Left ventricle myocardium superior (tissue), 1 donor: ENCODE measurements at regions not wholly inside any gene's neighbourhood (a gene's known extent, or its start where the extent isn't known, plus 50 kb on each side); places are given as distances from the start of the nearest gene placed in this dataset.
"Not testable (repeated sequence)": the region's sequence is repeated elsewhere in the genome, so short reads cannot be mapped to it uniquely, and the experiment has no call there.

ENCODE experiments used
- ATAC-seq: fragments of 200-7000 bp; cut with Tn5 transposase; one replicate; pipeline ENCODE4 v1.9.1; 2020; ENCODE audit warnings: mild to moderate bottlenecking, moderate library complexity
- DNase-seq: peaks from one replicate; pipeline ENCODE4 v3.0.0-alpha.2; 2020
- intact Hi-C: fragments of 100-400 bp; cut with micrococcal nuclease; formaldehyde crosslinking; loops from one replicate; pipeline ENCODE4 v1.11.0; 2022
- donor health status: DM: no; HTN: yes; CAD: no; lungs with severe emphysema.

DNA sequence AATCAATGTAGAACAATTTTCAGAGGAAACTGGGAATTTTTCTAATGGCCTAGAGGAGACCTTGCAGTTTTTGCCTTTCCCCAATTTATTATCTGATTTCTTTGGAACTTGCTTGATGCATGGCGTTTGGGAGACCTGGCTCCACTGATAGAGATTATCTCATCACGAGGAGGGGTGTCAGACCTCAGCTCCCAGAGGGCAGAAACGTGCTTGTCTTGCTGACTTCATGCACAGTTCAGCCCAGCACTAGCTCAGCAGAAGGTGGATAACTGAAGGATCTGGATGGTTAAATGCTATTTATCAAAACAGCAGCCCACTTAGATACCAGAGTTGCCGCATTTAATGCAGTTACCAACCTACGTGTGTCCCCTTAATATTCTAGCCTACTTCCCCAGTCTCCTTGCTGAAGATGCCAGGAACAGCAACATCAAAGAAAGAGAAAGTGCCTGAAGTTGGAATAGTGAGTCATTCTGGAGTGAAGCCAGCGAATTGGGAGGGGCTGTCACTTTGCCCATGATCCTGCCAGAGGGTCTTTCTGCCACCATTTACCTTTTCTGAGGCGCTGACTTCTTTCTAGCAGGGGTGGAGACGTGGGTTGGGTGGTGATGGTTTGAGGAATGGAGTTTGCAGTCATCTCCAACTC, 133.5 kb upstream of the CADM1 start:
- DNase-seq (no peak), ATAC-seq (no peak)
- intact Hi-C loops = no loop called here

DNA sequence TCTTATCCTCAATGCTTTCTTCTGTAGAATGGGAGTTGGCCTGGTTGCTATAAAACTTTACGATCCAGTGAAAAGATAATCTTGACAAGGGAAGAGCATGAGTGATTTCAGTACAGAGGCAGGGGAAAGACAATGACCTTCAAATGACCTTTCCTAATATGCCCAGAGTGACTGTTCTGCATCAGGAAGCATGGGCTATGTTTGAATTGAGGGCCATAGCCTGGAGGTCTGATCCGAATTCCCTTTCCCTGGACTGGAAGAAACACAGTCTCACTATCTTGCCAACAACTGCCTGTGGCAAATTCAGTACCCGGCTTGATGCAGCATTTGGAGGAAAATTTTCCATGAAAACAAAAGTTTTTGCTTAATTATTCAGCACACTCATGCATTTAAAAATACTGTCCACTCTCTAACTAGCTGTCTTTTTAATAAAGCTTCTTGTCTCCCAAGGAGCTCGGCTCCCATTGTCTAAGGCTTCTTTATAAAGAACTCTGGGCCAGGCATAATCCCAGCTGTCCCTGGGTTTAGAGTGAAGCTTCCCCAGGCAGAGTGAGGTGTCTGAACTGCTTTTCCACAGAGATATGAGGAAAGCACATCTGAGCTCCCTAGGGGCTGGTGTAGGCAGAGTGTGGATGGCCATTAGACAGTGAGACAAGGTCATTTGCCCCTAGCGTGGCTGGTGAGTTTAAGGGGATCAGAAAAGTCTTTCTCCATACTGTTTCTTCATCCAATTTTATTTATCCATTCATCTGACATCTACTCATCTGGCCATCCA, 132.7 kb upstream of the CADM1 start:
- ATAC-seq (no peak), DNase-seq (no peak)
- intact Hi-C loops = no loop called here

DNA sequence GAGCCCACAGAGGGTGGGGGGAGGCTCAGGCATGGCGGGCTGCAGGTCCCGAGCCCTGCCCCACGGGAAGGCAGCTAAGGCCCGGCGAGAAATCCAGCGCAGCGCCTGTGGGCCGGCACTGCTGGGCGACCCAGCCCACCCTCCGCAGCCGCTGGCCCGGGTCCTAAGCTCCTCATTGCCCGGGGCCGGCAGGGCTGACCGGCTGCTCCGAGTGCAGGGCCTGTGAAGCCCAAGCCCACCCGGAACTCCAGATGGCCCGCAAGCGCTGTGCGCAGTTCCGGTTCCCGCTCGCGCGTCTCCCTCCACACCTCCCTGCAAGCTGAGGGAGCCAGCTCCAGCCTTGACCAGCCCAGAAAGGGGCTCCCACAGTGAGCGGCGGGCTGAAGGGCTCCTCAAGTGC, 129.8 kb upstream of the CADM1 start:
- intact Hi-C loops, DNase-seq, ATAC-seq: not testable (repeated sequence)

DNA sequence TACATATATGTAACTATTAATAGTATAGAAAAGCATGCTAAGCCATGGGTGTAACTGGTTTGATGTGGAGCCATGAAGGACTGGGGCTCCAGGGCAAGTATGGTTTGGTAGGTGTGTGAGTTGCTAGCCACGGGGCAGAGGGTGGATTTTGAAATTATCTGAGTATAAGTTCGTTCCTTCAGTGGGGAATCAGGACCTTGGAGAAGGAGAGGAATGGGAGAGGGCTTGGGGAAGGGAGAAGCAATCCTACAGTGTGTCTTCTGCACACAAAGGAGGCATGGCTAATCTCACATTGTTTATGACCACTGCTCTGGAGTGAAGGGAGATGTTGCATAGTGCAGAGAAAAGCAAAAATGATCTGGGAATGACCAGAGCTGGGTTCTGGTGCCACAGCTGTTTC, 127.8 kb upstream of the CADM1 start:
- no peak for DNase-seq
- ATAC-seq = no peak
- intact Hi-C loops = no loop called here

DNA sequence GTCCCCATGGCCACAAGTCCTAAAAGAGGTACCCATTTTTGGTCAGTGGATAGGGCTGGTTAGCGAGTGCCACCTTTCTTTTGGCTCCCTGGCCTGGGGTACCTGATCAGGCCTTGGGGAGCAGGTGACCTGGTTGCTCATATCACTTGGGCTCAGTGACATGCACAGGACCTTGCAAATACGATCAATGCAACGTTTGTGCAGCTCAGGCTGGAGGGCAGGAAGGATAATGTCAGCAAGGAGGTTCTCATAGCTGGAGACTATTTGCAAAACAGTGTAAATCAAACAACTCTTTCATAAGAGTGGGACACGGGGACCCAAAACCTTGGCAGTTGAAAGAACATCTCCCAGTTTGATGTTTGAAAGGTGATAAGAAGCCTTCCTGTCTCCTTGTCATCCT, 127.4 kb upstream of the CADM1 start:
- intact Hi-C loops = no loop called here
- DNase-seq (no peak), ATAC-seq (no peak)

DNA sequence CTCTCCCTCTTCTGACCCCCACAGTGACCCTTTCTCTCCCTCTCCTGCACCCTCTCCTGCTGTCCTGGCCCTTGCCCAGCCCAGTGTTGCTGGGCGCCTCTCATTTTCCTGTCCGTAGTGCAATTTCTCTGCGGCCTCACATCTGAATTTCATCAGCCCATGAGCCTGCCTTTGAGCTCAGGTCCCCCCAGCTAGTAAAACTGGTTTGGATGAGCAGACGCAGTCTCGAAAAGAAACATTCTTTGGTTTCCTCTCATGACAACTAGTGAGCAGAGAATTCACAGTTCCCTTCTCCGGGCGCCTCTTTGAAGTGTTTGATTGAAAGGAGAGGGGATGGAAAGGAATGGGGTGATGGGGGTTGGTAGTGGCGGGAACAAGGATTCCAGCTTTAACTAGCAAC, 126.0 kb upstream of the CADM1 start:
- intact Hi-C loops = no loop called here
- no peak for DNase-seq
- no peak for ATAC-seq

DNA sequence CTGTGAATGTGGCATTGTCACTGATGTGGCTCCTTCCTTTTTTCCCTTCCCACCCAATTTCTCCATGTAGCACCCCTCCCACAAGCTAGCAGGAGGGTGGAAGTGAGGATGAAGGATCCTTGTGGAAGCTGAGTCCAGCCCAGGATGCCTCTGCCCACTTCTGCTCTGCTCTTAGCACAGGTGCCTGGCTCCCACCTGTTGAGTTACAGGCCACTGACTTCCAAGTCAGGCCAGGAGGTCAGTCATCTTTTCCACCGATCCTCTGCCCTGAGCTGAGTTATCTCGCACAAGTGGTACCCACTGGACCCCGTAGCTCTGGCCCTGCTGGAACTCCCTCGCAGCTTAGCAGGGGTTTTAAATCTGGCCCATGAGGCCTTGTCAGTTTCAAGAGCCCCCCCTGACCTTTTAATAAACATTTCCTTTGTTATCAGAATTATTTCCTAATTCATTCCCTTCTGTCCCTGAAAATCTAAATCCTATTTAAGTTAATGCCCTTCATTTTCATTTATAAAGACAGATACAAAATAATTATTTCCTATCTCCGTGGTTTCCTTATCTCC, 125.3 kb upstream of the CADM1 start:
- no peak for ATAC-seq
- DNase-seq = no peak
- intact Hi-C loops = no loop called here

DNA sequence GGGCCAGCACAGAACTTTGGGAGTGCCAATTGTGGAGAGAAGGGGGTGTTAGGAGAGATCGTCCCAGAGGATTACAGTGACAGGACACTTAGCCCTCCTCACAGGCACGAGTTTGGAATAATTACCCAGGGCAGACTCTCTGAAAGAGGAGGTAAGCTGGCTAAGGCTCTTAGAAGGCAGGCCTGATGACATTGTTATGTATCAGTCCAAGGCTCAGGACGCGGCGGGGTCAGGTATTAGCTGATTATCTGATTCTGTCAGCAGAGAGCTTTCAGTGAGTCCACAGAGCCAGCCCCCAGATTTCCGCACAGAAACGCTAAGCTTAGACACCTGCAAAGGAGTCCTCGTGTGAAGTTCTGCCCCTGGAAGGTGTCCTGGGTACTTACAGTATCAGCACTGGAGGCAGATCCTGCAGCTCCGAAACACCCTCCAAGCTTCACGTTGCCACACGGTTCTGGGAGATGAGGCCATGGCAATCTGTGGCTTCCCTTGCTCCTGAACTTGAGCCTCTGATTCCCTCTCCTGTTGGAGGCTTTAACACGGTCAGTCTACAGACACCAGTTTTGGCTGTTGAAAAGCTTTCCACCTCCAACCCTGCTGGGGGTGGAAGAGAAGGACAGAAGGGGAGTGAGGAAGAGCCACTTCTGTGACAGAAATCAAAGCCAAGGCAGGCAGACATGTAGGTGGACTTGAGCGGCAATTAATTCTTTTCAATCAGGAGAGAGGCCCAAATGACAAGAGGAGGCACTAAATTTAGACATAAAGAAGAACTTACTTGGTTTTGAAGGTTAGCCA, 123.6 kb upstream of the CADM1 start:
- ATAC-seq = no peak
- DNase-seq = no peak
- intact Hi-C loops = no loop called here

DNA sequence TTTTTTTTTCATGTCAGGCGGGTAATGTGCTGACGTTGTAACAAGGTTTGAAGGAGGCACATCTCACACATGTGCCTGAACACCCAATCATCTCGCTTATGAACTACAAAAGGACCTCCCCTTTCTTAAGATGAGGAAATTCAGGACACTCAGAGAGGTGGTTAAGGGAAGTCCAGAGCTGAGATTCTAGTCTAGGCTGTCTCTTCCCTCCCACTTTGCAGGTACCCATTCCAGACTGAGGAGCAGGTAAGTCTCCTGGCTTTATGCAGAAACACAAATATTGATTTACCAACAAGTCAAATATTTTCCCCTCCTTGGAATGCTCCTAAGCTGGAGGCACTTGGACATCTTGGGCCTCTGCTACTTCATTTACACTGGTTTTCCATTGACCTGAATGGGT, 122.9 kb upstream of the CADM1 start:
- DNase-seq (no peak), ATAC-seq (no peak)
- intact Hi-C loops = no loop called here

DNA sequence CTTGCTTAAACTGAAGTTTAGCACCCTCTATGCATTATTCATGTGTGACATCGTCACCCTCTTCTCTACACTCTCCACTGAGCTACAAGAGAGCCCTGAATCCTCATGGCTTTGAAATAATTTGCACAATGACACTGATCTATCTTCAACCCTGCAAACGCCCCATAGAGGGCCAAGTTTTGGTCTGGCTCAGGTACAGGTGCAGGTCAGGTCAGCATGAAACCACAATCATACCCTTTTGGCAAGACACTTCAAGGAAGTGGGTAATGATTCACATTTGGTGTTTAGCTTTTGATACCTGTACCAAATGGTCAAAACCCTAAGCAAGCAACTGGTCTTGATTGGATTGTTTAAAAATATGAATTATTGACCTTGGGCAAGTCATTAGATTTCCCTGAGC, 122.2 kb upstream of the CADM1 start:
- intact Hi-C loops = no loop called here
- no peak for ATAC-seq
- no peak for DNase-seq

DNA sequence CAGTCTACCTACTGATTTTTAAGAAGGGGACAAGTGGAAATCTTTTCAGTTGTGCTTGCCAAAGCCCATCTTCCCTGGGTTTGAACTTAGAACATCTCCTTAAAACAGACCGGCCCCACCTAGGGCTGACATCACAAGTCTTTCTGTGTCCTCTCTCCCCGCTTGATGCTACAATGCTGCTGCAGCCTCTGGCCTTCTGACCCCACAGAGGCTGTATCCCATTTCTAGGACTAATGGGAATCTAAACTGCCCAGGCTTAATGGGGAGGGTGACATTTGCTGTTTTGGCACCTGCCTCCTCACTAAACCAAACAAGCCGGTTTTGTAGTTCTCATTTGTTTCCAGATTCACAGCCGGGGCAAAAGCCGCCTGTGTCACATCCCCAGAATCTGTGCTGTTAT, 121.3 kb upstream of the CADM1 start:
- DNase-seq (no peak), ATAC-seq (no peak)
- intact Hi-C loops = no loop called here

DNA sequence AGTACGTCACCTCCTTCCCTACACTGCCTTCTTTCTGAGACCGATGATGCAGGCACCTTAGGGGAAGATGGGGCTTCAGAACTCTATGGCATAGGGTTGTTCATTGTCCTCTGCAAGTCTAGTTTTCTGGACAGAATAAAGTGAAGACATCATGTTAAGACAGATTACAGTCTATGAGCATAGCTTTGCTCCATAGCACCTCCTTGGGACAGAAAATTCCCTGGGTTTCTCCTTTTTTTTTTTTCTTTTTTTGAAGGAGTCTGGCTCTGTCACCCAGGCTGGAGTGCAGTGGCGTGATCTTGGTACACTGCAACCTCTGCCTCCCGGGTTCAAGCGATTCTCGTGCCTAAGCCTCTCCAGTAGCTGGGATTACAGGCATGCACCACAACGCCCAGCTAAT, 119.8 kb upstream of the CADM1 start:
- intact Hi-C loops = no loop called here
- no peak for DNase-seq
- ATAC-seq = no peak

DNA sequence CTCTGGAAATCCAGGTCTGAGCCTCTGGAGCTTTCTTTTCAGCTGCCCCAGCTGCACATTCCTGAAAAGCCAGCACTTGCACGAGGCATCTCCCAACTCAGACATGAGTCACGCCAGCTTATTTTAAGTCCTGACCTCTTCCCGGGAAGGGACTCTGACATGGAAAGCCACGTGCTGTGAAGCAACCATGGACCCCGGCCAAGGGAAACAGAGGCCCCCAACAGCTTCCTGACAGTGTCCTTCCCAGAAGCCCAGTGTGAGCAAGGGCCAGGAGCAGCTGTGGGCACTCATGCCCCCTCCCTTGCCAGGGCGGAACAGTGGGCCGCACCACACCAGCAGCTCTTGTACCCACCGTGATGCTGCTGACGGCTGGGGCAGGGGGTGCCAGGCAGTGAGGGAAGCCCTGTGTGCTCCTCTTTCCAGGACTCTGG, 118.8 kb upstream of the CADM1 start:
- ATAC-seq (peak; percentile 97), DNase-seq (peak; percentile 85)
- intact Hi-C loops = no loop called here

DNA sequence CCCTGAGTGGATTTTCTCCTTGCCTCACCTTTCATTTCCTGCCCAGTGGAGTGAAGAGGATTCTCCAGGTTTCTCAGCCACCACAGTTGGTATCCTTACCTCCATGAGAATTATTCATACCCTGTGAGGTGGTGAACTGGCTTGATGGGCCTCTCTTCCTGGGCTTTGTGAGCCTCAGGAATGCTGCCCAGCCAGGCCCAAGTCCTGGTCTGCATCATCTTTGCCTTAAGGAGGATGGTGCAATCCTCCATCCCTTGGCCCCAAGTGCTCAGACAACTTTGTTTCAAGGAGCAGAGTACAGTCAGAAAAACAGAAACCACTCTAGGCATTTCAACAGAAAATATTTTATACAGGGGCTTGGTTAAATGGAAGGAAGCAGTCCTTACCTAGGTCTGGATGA, 114.2 kb upstream of the CADM1 start:
- intact Hi-C loops = no loop called here
- ATAC-seq = no peak
- no peak for DNase-seq

DNA sequence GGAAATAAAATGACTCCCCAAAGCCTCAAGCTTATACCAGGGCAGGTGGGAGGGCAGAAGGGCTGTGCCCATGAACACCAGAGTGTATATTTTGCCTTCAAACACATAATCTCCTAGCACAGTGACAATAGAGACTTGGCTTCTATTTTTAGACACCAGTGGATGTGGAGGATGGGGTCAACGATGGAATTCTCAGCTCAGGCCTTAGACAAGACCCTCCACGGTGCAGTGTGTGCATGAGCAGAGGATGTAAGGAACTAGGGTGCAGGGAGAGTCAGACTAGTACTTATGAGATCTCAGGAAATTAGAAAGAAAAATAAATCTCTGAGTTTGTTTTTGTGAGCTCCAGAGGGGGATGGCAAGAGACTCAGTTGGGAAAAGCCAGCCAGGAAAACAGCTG, 113.6 kb upstream of the CADM1 start:
- peak; percentile 28 for ATAC-seq
- intact Hi-C loops = no loop called here
- no peak for DNase-seq

DNA sequence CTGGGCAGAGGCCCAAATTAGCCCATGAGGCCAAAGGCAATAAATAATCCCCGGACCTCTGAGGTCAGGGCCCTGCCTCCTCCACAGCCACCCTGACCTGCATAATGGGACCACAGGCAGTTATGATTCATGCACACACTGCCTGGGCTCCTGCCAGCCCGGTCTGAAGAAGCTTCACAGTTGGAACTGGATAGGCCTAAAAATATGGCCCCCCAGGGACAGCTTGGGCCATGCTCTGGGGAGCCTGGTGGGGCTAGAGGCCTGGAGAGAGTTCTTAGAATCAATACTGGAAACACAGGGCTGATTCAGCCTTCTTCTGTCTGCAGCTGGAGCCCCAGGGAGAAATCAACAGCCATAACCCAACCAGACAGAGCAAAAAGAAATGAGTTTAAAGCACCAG, 112.8 kb upstream of the CADM1 start:
- ATAC-seq = peak; percentile 47
- intact Hi-C loops = no loop called here
- peak; percentile 41 for DNase-seq

DNA sequence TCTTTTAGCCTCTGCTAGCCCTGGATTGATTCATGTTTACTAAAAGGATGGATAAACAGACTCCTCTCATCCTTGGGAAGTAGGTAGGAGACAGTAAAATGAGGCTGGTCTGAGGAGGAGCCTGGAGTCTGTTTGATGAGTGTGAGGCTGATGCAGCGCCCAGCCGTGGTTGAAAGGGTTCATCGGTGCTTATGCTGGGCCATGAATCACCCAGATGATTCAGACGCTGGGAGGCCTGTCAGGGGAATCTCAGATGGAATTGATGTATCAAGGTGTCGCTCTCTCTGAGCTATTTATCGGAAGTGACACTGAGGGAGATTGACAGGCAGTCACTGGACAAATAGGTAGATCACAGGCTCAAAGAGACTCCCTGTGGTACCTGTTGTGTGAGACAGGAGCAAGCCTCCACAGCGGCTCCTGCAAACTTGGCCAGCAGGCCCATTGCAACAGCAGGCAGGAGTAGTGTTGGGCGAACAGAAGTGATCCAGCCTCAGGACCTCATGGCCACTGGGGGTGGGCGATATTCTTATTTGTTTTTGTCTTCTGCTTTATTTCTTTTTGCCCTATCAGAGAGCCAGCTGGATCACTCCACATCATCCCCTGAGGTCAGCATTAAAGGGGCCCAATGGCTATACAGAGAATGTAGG, 109.9 kb upstream of the CADM1 start:
- DNase-seq = no peak
- no peak for ATAC-seq
- intact Hi-C loops = no loop called here

DNA sequence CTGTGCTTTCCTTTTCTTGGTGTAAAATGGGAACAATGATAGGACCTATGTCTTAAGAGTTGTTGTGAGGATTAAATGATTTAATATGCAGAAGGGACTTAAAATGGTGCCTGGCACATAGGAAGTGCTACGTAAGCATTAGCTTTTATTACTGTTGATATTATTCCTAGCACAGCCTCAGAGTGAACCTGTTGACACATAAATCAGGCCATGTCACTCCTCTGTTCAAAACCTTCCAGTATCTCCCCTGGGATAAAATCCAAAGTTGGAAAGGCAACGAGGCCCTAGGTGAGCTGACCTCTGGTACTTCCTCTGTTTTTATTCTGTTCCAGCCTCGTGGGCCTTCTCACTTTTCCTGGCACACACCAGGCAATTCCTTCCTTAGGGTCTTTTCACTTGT, 108.8 kb upstream of the CADM1 start:
- no peak for DNase-seq
- no peak for ATAC-seq
- intact Hi-C loops = no loop called here

DNA sequence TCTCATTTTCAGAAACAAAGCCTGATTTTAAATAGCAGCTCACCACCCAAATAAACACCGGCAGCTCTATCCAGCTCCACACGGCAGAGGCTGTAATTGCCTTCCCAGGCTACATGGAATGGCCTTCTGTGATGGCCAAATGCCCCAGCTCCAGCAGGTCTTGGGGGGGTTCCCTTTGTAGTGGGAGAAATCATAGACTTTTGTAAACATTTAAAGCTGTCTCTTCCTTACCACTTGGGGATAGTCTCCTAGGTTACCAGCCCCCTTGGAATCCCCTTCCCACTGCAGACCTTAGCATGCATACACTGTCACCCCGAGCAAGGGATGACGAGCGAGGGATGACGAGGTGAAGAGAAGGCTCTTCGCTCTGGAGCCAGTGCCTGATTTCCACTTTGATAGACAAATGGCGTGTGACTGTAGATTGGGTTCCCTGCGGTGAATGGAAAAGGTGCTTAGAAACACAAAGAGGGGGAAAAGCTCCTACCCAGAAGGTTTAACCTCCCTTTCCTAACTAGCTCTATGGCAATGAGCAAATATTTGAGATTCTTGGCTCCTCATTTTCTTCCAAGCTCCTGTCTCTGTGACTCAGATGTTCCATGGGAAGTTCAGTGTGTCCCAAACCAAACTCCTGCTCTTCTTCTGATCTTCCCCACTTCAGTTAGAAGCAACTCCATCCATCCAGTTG, 108.0 kb upstream of the CADM1 start:
- DNase-seq (no peak), ATAC-seq (no peak)
- intact Hi-C loops = no loop called here
